Keratinocyte (primary cell): ENCODE measurements at regions not wholly inside any gene's neighbourhood (a gene's known extent, or its start where the extent isn't known, plus 50 kb on each side); places are given as distances from the start of the nearest gene placed in this dataset.
A peak's percentile ranks its signal among the peaks of the same experiment; 100 is the strongest.

Experiments
- DNase-seq: peaks from one replicate; pipeline ENCODE4 v3.0.0-alpha.2; 2011; ENCODE audit warnings: low read depth, missing footprints, low spot score
- FAIRE-seq: peaks from 2 replicates; lab custom pipeline; 2011; peaks lifted over from hg19 to GRCh38; lab: Jason Lieb, UNC
- H2AFZ ChIP-seq: 2 replicates; pipeline ENCODE4 v1.6.0; 2012; ENCODE audit warnings: low read length, control low read depth, inconsistent platforms; ENCODE audit not compliant: control insufficient read depth
- H3K27ac ChIP-seq: 2 replicates; pipeline ENCODE4 v1.5.1; 2011; ENCODE audit warnings: low read length; ENCODE audit not compliant: control insufficient read depth, insufficient read depth
- H3K27me3 ChIP-seq: 3 replicates; pipeline ENCODE4 v1.6.0; 2011; ENCODE audit warnings: low read length; ENCODE audit not compliant: control insufficient read depth, insufficient read depth; ENCODE audit errors: extremely low read depth
- H3K36me3 ChIP-seq, 2 experiments: 2 replicates in 1 of 2; 3 replicates in 1 of 2; pipeline ENCODE4 v1.5.1; 2011; ENCODE audit warnings: low read length in 2 of 2, mild to moderate bottlenecking in 1 of 2; ENCODE audit not compliant: control insufficient read depth in 2 of 2, insufficient read depth in 2 of 2; ENCODE audit errors: extremely low read depth in 1 of 2
- H3K4me1 ChIP-seq: 3 replicates; pipeline ENCODE4 v1.5.1; 2011; ENCODE audit warnings: low read length; ENCODE audit not compliant: control insufficient read depth, insufficient read depth; ENCODE audit errors: extremely low read depth
- H3K4me2 ChIP-seq: 3 replicates; pipeline ENCODE4 v1.6.0; 2011; ENCODE audit warnings: low read depth, low read length; ENCODE audit not compliant: control insufficient read depth, insufficient read depth; ENCODE audit errors: extremely low read depth
- H3K4me3 ChIP-seq, 3 experiments: fragments of 200-600 bp in 1 of 3; sonication (generic) in 1 of 3; 2 replicates in 2 of 3; 3 replicates in 1 of 3; pipeline ENCODE4 v1.5.1; 2011 to 2016; ENCODE audit warnings: low read length in 3 of 3, mild to moderate bottlenecking in 3 of 3, control low read depth in 2 of 3, inconsistent platforms in 1 of 3, low read depth in 1 of 3, mixed read lengths in 1 of 3, mixed run types in 1 of 3, moderate library complexity in 1 of 3; ENCODE audit not compliant: control insufficient read depth in 2 of 3, insufficient read depth in 2 of 3; ENCODE audit errors: extremely low read depth in 1 of 3
- H3K79me2 ChIP-seq: 2 replicates; pipeline ENCODE4 v1.6.0; 2012; ENCODE audit warnings: low read length; ENCODE audit not compliant: control insufficient read depth, insufficient read depth
- H3K9ac ChIP-seq: 3 replicates; pipeline ENCODE4 v1.6.0; 2011; ENCODE audit warnings: low read length; ENCODE audit not compliant: control insufficient read depth, insufficient read depth; ENCODE audit errors: extremely low read depth
- H3K9me1 ChIP-seq: 3 replicates; pipeline ENCODE4 v1.6.0; 2011; ENCODE audit warnings: low read length; ENCODE audit not compliant: control insufficient read depth, insufficient read depth; ENCODE audit errors: extremely low read depth
- H3K9me3 ChIP-seq: 2 replicates; pipeline ENCODE4 v1.5.1; 2012; ENCODE audit warnings: low read depth, low read length; ENCODE audit not compliant: control insufficient read depth
- H4K20me1 ChIP-seq: 3 replicates; pipeline ENCODE4 v1.6.0; 2011; ENCODE audit warnings: low read length; ENCODE audit not compliant: control insufficient read depth, insufficient read depth; ENCODE audit errors: extremely low read depth
- CTCF ChIP-seq, 3 experiments: IDR thresholded peaks in 1 of 3; conservative IDR thresholded peaks in 1 of 3; optimal IDR thresholded peaks in 1 of 3; 2 replicates in 2 of 3; 3 replicates in 1 of 3; pipeline versions ENCODE3 to v1.5.1; 2011; ENCODE audit warnings: low read length in 3 of 3, mild to moderate bottlenecking in 3 of 3, moderate library complexity in 2 of 3, control low read depth in 1 of 3, inconsistent platforms in 1 of 3; ENCODE audit not compliant: insufficient read depth in 2 of 3; ENCODE audit errors: extremely low read depth in 1 of 3
- EZH2 ChIP-seq: IDR thresholded peaks from one replicate; pipeline ENCODE4 v1.6.1; 2012; ENCODE audit warnings: inconsistent platforms, mild to moderate bottlenecking, low read length, moderate library complexity
- dilution Hi-C: fragments of 300-500 bp; cut with MboI; formaldehyde crosslinking; loops from one replicate; pipeline ENCODE4 v1.7.0; 2020; ENCODE audit warnings: low sequenced_read_pairs; ENCODE audit not compliant: extremely low pct_ligation_motif_present

DNA sequence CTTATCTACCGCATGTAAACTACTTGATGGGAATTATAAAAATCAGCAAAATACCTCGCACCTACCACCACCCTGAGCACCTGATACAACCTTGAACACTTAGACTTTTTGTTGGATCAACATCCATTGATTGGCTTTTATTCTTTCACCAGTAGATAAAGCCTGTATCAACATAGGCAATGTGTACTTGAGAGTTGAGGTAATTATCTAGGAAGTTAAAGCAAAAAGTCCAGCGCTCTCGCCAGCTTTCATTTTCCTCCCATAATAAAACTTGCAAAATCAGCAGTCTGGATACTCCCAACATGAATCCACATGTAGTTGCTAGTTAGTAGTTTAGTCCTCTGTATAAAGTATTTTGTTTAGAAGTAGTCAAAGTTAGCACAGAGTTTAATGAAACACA is 132.0 kb upstream of the PRDM1 start:
- Histone ChIP-seq H3K36me3 (no peaks in the 10 kb centered on the region), H3K9me3 (no peaks in the 10 kb centered on the region), H2AFZ (no peak overlapping the region), H3K9ac (no peak overlapping the region), H3K27ac (no peak overlapping the region), H3K4me3 (no peak overlapping the region), H3K27me3 (no peaks in the 10 kb centered on the region), H3K4me1 (no peaks in the 10 kb centered on the region), H3K9me1 (no peaks in the 10 kb centered on the region), H3K4me2 (no peak overlapping the region), H3K79me2 (no peaks in the 10 kb centered on the region), H4K20me1 (no peaks in the 10 kb centered on the region)
- dilution Hi-C loops = no loop called here
- FAIRE-seq (peak; percentile 23), DNase-seq (no peak)
- TF ChIP-seq EZH2 = no peak
- no peak for TF ChIP-seq CTCF (optimal IDR thresholded peaks at IDR 0.05 in 1 of 3, IDR thresholded peaks at IDR 0.05 in 1 of 3, conservative IDR thresholded peaks at IDR 0.05 in 1 of 3; ENCODE audit: extremely low read depth in 1 of 3, insufficient read depth in 2 of 3, low read length in 3 of 3)

GRCh38 chr6:105952772-105953690 is 133.1 kb upstream of the PRDM1 start:
- H3K79me2 ChIP-seq = no peaks in the 10 kb centered on the region
- FAIRE-seq (peak; percentile 20), DNase-seq (no peak)
- H3K9me3 ChIP-seq = no peaks in the 10 kb centered on the region
- H3K4me1 ChIP-seq = no peaks in the 10 kb centered on the region
- TF ChIP-seq EZH2 (no peak), CTCF (optimal IDR thresholded peaks at IDR 0.05 in 1 of 3, IDR thresholded peaks at IDR 0.05 in 1 of 3, conservative IDR thresholded peaks at IDR 0.05 in 1 of 3; ENCODE audit: extremely low read depth in 1 of 3, insufficient read depth in 2 of 3, low read length in 3 of 3) (no peak)
- H2AFZ ChIP-seq = no peak overlapping the region
- H4K20me1 ChIP-seq = no peaks in the 10 kb centered on the region
- H3K4me3 ChIP-seq = no peak overlapping the region
- dilution Hi-C loops = no loop called here
- no peaks in the 10 kb centered on the region for H3K9me1 ChIP-seq
- no peak overlapping the region for H3K4me2 ChIP-seq
- no peaks in the 10 kb centered on the region for H3K27me3 ChIP-seq
- H3K27ac ChIP-seq = no peak overlapping the region
- no peak overlapping the region for H3K9ac ChIP-seq
- H3K36me3 ChIP-seq = no peaks in the 10 kb centered on the region
